Erythroblast (primary cell): ENCODE measurements at regions not wholly inside any gene's neighbourhood (a gene's known extent, or its start where the extent isn't known, plus 50 kb on each side); places are given as distances from the start of the nearest gene placed in this dataset.

Source experiments
- GATA1 ChIP-seq: IDR thresholded peaks from 2 replicates; pipeline ENCODE4 v1.6.1; 2011; ENCODE audit warnings: low read depth, mild to moderate bottlenecking, control low read depth, low read length, moderate library complexity
- POLR2A ChIP-seq: IDR thresholded peaks from 2 replicates; pipeline ENCODE4 v1.6.1; 2011; ENCODE audit warnings: mild to moderate bottlenecking, low read length

- TF ChIP-seq POLR2A, result no peak
- no peak for TF ChIP-seq GATA1
Measured at GRCh38 chr2:209269024-209269423, 154.8 kb upstream of the MAP2 start.
